Endothelial cell of hepatic sinusoid (primary cell): ENCODE measurements at regions not wholly inside any gene's neighbourhood (a gene's known extent, or its start where the extent isn't known, plus 50 kb on each side); places are given as distances from the start of the nearest gene placed in this dataset.

ENCODE experiments used
- in situ Hi-C: cut with HindIII; loops from 2 replicates; pipeline ENCODE4 v1.10.0; 2017; ENCODE audit warnings: low sequenced_read_pairs

GRCh38 chr3:69451594-69451993 lies 65.7 kb upstream of the FRMD4B start:
- in situ Hi-C loops: no loop called here

DNA sequence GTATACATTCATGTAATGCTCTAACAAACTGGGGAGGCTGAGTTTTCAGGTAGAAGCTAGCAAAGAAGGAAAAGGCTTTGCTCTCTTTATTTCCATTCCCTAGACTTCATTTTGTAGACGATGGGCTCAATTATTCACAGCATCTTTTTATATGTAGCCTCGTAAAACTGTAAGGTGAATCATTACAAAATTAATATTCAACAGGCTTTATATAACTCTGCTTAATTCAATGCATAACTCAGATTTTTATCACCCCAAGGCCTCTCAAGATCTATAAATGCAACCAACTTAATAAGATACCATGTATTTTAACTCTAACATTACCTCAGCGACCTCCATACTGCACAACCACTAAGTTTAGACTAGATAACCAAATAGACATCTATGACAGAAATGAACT lies 63.0 kb upstream of the FRMD4B start:
- in situ Hi-C loops: loop anchor here (25.0 kb wide), 1 partner anchor 213 kb away; no protein-coding TSS in a partner anchor

- in situ Hi-C loops: loop anchor here (25.0 kb wide), 1 partner anchor 216 kb away; no protein-coding TSS in a partner anchor
Measured at GRCh38 chr3:69446402-69447072, 60.6 kb upstream of the FRMD4B start.

DNA sequence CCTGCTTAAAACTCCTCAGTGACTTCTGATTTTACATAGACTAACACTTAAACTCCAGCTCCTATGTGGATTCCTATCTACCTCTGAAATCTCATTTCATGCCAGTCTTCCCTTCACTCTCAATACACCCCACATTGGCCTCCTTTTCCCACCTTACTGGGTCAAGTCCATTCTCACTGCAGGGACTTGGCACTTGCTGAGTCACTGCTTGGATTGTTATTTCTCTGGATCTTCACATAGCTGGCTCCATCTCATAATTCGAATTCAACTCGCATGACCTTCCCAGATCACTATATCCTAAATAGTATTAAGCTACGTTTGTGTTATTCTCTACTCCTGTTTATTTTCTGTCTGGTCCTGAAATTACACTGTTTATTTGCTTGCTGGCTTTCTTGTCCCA lies 59.6 kb upstream of the FRMD4B start:
- in situ Hi-C loops: loop anchor here (25.0 kb wide), 1 partner anchor 217 kb away; no protein-coding TSS in a partner anchor

- in situ Hi-C loops: loop anchor here (25.0 kb wide), 1 partner anchor 217 kb away; no protein-coding TSS in a partner anchor
Measured at GRCh38 chr3:69445024-69445423, 59.1 kb upstream of the FRMD4B start.

GRCh38 chr3:69443457-69443920 lies 57.6 kb upstream of the FRMD4B start:
- in situ Hi-C loops: loop anchor here (25.0 kb wide), 1 partner anchor 219 kb away; no protein-coding TSS in a partner anchor

- in situ Hi-C loops: loop anchor here (25.0 kb wide), 1 partner anchor 219 kb away; no protein-coding TSS in a partner anchor
Measured at GRCh38 chr3:69442771-69443311, 57.0 kb upstream of the FRMD4B start.

DNA sequence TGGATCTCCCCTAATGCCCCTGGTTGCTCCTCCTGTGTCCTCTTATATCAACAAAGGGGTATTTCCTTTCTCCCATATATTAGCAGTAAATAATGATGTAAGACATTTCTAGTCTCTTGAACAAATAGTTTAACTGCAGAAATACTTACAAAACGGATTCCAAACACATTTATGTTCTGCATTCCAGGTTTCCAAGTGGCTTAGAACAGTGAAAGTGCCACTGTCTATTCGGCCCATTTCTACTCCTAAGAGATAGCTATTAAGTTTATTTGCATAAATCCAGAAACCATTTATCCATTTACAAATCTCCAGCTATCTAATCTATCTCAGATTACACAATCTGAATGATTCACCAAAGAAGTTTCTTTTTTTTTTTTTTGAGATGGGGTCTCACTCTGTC lies 55.8 kb upstream of the FRMD4B start:
- in situ Hi-C loops: loop anchor here (25.0 kb wide), 1 partner anchor 221 kb away; no protein-coding TSS in a partner anchor

GRCh38 chr3:69441040-69441439 lies 55.2 kb upstream of the FRMD4B start:
- in situ Hi-C loops: loop anchor here (25.0 kb wide), 1 partner anchor 221 kb away; no protein-coding TSS in a partner anchor

DNA sequence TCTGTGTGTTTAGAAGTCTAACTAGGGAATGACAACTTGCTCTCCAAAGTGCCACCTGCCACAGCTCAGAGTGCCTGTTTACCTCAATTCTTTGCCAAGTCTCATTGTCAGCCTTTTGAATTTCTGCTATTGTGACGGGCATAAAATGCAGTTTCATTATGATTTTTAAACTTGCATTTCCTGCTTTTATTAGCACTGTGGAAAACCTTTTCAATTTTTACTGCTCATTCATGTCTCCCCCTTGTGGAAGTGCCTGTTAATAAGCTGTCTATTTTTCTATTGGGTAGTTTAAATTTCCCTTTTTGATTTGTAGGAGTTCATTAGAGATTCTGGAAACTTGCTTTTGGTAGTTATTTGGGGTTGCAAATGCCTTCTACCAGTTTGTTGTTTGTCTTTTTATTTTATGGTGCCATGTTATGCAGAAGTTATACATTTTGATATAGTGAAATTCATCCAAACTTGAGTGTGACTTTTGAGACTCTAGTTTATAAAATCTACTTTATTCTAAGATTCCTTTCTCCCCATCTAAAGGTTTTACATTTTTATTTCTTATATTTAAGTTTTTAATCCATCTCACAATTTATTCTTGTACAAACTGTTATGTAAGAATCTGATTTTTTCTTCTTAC lies 53.9 kb upstream of the FRMD4B start:
- in situ Hi-C loops: loop anchor here (25.0 kb wide), 1 partner anchor 223 kb away; no protein-coding TSS in a partner anchor

DNA sequence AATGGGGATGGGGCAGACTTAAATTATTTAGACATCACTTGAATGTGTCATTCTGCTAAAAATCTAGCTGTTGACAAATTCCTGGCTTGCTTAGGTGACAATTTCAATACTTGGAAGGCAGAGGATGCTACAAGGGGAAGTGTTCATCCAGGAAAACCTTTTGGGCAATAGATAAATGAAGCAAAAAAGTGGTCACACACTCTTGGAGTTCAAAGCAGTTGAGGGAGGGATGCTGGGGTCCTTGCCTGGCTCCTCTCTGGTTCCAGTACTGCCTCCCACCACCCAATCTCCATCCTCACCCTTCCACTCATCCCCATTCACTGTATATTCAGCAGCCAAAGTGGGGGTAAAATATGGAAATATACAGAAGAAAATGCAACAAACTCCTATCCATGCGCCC lies 52.6 kb upstream of the FRMD4B start:
- in situ Hi-C loops: loop anchor here (25.0 kb wide), 1 partner anchor 224 kb away; no protein-coding TSS in a partner anchor

DNA sequence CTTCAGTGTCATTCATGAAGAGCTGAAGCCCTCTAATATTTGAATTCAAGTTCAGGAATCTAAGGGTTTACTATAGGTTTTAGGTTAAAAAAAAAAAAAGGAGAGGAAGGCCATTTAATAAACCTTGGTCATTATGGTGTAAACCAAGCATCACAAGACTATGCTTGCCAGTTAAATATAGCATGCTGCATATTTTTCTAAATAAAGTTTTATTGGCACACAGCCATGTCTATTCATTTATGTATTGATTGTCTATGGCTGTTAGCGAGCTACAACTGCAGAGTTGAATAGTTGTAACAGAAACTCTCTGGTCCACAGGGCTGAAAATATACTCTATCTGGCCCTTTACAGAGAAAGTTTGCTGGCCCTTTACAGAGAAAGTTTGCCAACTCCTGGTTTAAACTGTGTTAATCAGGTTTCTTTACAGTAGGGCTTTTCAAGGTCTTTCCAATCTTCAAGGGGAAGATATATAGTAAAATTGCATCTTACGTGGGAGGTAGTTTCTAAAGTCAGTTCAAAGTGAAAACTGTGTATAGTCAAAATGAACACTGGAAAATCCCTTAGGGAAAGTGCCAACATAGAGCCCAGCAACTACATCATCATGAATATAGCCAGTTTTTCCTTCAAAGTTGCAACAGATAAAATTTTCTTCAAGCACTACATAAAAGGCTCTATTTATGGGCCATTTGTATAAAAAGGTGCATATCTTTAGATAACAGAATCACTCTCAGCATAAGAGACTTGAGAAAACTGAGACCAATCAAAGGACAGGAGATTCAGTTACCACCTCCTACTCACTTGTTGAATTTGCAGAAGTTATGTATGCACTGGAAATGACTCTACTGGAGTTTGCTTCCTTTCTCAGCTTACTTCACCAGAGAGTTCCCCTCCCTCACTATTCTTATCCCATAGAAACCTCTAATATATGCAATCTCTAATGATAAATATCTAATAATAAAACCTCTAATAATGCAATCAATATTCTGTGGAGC lies 49.7 kb upstream of the FRMD4B start:
- in situ Hi-C loops: loop anchor here (25.0 kb wide), 1 partner anchor 227 kb away; no protein-coding TSS in a partner anchor
